NCI-H146 treated with DMSO at 0.1 percent for 48 hours (cell line): ENCODE measurements at regions not wholly inside any gene's neighbourhood (a gene's known extent, or its start where the extent isn't known, plus 50 kb on each side); places are given as distances from the start of the nearest gene placed in this dataset.

ENCODE experiments used
- DNase-seq: peaks from one replicate; lab custom pipeline; 2025; ENCODE audit not compliant: unreplicated experiment; lab: John Stamatoyannopoulos, UW

- peak; percentile 78 for DNase-seq
Observed at GRCh38 chr2:5111581-5111980, 580.6 kb upstream of the SOX11 start.

GRCh38 chr2:5119046-5119445, 573.1 kb upstream of the SOX11 start:
- DNase-seq, result no peak

- no peak for DNase-seq
Observed at GRCh38 chr2:5121121-5121520, 571.1 kb upstream of the SOX11 start.

GRCh38 chr2:5121642-5122041, 570.5 kb upstream of the SOX11 start:
- DNase-seq, result peak; percentile 11

GRCh38 chr2:5123582-5124196, 568.5 kb upstream of the SOX11 start:
- DNase-seq, result no peak

- peak; percentile 65 for DNase-seq
Observed at GRCh38 chr2:5125017-5125730, 567.0 kb upstream of the SOX11 start.

GRCh38 chr2:5132281-5132680, 559.9 kb upstream of the SOX11 start:
- no peak for DNase-seq

- no peak for DNase-seq
Observed at GRCh38 chr2:5140347-5140746, 551.8 kb upstream of the SOX11 start.

- no peak for DNase-seq
Observed at GRCh38 chr2:5144159-5144558, 548.0 kb upstream of the SOX11 start.

- no peak for DNase-seq
Observed at GRCh38 chr2:5145053-5145452, 547.1 kb upstream of the SOX11 start.

GRCh38 chr2:5145801-5146200, 546.4 kb upstream of the SOX11 start:
- DNase-seq, result no peak

GRCh38 chr2:5148392-5149085, 543.6 kb upstream of the SOX11 start:
- no peak for DNase-seq

- DNase-seq, result no peak
Observed at GRCh38 chr2:5150871-5151270, 541.3 kb upstream of the SOX11 start.

- no peak for DNase-seq
Observed at GRCh38 chr2:5164776-5165525, 527.2 kb upstream of the SOX11 start.

- no peak for DNase-seq
Observed at GRCh38 chr2:5172923-5173322, 519.3 kb upstream of the SOX11 start.

GRCh38 chr2:5173876-5174535, 518.2 kb upstream of the SOX11 start:
- DNase-seq, result no peak

- peak; percentile 9 for DNase-seq
Observed at GRCh38 chr2:5175231-5175630, 517.0 kb upstream of the SOX11 start.

GRCh38 chr2:5176764-5177163, 515.4 kb upstream of the SOX11 start:
- DNase-seq, result no peak

GRCh38 chr2:5183031-5183430, 509.2 kb upstream of the SOX11 start:
- DNase-seq, result no peak

GRCh38 chr2:5187283-5187682, 504.9 kb upstream of the SOX11 start:
- DNase-seq, result no peak

- DNase-seq, result no peak
Observed at GRCh38 chr2:5188636-5189035, 503.5 kb upstream of the SOX11 start.
